ENCODE measurements at regions not wholly inside any gene's neighbourhood (a gene's known extent, or its start where the extent isn't known, plus 50 kb on each side); places are given as distances from the start of the nearest gene placed in this dataset.

- Histone ChIP-seq H3K9me3 (no peaks in the 10 kb centered on the region), H3K4me3 (no peak overlapping the region), H3K36me3 (no peaks in the 10 kb centered on the region), H3K4me1 (no peaks in the 10 kb centered on the region), H3K27me3 (no peaks in the 10 kb centered on the region), H3K27ac (no peak overlapping the region)
- WGBS, 2 donors = 75 to 86% methylated on average over 3 of the region's 3 CpGs
- TF ChIP-seq POLR2A (IDR thresholded peaks at IDR 0.05) (no peak), EP300 (IDR thresholded peaks at IDR 0.05) (no peak)
- TF ChIP-seq, protein P1, sequence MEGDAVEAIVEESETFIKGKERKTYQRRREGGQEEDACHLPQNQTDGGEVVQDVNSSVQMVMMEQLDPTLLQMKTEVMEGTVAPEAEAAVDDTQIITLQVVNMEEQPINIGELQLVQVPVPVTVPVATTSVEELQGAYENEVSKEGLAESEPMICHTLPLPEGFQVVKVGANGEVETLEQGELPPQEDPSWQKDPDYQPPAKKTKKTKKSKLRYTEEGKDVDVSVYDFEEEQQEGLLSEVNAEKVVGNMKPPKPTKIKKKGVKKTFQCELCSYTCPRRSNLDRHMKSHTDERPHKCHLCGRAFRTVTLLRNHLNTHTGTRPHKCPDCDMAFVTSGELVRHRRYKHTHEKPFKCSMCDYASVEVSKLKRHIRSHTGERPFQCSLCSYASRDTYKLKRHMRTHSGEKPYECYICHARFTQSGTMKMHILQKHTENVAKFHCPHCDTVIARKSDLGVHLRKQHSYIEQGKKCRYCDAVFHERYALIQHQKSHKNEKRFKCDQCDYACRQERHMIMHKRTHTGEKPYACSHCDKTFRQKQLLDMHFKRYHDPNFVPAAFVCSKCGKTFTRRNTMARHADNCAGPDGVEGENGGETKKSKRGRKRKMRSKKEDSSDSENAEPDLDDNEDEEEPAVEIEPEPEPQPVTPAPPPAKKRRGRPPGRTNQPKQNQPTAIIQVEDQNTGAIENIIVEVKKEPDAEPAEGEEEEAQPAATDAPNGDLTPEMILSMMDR (IDR thresholded peaks at IDR 0.05) = no peak
- no peak for DNase-seq (ENCODE audit: low spot score in 2 of 2)
Measured at GRCh38 chr3:139803294-139803693, 125.5 kb upstream of the NMNAT3 start.

GRCh38 chr3:139797724-139798343 is 120.1 kb upstream of the NMNAT3 start:
- Histone ChIP-seq H3K4me3 (no peak overlapping the region), H3K27ac (no peak overlapping the region), H3K36me3 (no peaks in the 10 kb centered on the region), H3K27me3 (no peaks in the 10 kb centered on the region), H3K9me3 (peaks cover 0 to 6% (median 0%) of the 10 kb centered on the region in 4 donors), H3K4me1 (no peaks in the 10 kb centered on the region)
- no peak for TF ChIP-seq POLR2A (IDR thresholded peaks at IDR 0.05)
- TF ChIP-seq, protein P1 (IDR thresholded peaks at IDR 0.05) = no peak
- no peak for TF ChIP-seq EP300 (IDR thresholded peaks at IDR 0.05)
- 35 to 40% methylated on average over 8 of the region's 8 CpGs for WGBS, 2 donors
- DNase-seq (ENCODE audit: low spot score in 2 of 2) = peak in 1 of 2 donors; percentile 13

GRCh38 chr3:139794469-139795265 is 116.9 kb upstream of the NMNAT3 start:
- Histone ChIP-seq H3K4me1 (no peaks in the 10 kb centered on the region), H3K36me3 (no peaks in the 10 kb centered on the region), H3K27me3 (no peaks in the 10 kb centered on the region), H3K4me3 (no peak overlapping the region), H3K9me3 (peaks cover 0 to 6% (median 0%) of the 10 kb centered on the region in 4 donors), H3K27ac (no peak overlapping the region)
- no peak for TF ChIP-seq EP300 (IDR thresholded peaks at IDR 0.05)
- TF ChIP-seq, protein P1 (IDR thresholded peaks at IDR 0.05) = no peak
- 52 to 66% methylated on average over 6 of the region's 6 CpGs for WGBS, 2 donors
- no peak for DNase-seq (ENCODE audit: low spot score in 2 of 2)

- no peaks in the 10 kb centered on the region for H3K4me1 ChIP-seq
- H3K27me3 ChIP-seq = no peaks in the 10 kb centered on the region
- no peak for DNase-seq (ENCODE audit: low spot score in 2 of 2)
- 89 to 92% methylated on average over 3 of the region's 3 CpGs for WGBS, 2 donors
- no peaks in the 10 kb centered on the region for H3K36me3 ChIP-seq
- TF ChIP-seq EP300 (IDR thresholded peaks at IDR 0.05) (no peak), POLR2A (IDR thresholded peaks at IDR 0.05) (no peak)
- TF ChIP-seq, protein P1 (IDR thresholded peaks at IDR 0.05) = no peak
- H3K27ac ChIP-seq = no peak overlapping the region
- H3K4me3 ChIP-seq = no peak overlapping the region
- H3K9me3 ChIP-seq = peaks cover 0 to 6% (median 0%) of the 10 kb centered on the region in 4 donors
Measured at GRCh38 chr3:139793408-139793807, 115.6 kb upstream of the NMNAT3 start.

DNA sequence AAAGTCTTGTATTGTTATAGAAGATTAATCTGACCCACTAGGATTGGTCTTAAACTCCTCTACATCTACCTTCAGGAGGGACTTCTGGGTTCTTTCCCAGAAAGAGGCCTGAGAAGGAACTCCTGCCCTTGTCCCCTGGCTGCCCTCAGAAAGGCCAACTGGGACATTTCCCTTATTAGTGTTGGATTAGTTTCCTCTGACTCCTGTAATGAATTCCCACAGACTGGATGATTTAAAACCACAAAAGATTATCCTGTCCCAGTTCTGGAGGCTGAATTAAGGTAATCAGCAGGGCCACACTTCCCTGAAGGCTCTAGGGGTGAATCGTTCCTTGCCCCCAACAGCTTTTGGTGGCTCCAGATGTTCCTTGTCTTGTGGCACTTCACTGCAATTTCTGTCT is 102.8 kb upstream of the NMNAT3 start:
- 47 to 56% methylated on average over 1 of the region's 1 CpG for WGBS, 2 donors
- no peaks in the 10 kb centered on the region for H3K4me1 ChIP-seq
- H3K27ac ChIP-seq = no peak overlapping the region
- no peaks in the 10 kb centered on the region for H3K27me3 ChIP-seq
- no peak overlapping the region for H3K4me3 ChIP-seq
- DNase-seq (ENCODE audit: low spot score in 2 of 2) = no peak
- H3K9me3 ChIP-seq = no peaks in the 10 kb centered on the region
- no peaks in the 10 kb centered on the region for H3K36me3 ChIP-seq
- TF ChIP-seq EP300 (IDR thresholded peaks at IDR 0.05) (no peak), POLR2A (IDR thresholded peaks at IDR 0.05) (no peak)
- TF ChIP-seq, protein P1 (IDR thresholded peaks at IDR 0.05) = no peak

All from tibial nerve (tissue), 4 donors.